COLO668 (cell line): ENCODE measurements at regions not wholly inside any gene's neighbourhood (a gene's known extent, or its start where the extent isn't known, plus 50 kb on each side); places are given as distances from the start of the nearest gene placed in this dataset.

Source experiments
- DNase-seq: peaks from one replicate; lab custom pipeline; 2025; ENCODE audit not compliant: unreplicated experiment; lab: John Stamatoyannopoulos, UW

DNA sequence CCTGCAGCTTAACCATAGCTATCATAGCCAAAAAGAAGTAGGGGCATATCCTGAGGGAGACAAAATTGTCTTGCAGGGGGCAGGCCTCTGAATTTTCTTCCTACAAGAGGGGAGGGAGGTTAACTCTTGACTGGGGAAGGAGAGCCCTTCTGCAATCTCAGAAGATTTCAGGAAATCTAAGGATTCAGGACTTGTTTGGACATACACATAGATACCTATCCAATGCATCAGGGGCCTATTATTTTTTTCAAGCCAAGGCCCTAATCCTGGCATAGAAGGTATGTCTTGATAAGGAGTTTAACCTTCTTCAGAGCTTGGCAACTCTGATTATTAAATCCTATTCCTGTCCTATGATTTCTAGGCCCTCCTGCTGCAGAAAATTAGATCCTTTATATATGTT is 375.1 kb upstream of the ACTBL2 start:
- no peak for DNase-seq

DNA sequence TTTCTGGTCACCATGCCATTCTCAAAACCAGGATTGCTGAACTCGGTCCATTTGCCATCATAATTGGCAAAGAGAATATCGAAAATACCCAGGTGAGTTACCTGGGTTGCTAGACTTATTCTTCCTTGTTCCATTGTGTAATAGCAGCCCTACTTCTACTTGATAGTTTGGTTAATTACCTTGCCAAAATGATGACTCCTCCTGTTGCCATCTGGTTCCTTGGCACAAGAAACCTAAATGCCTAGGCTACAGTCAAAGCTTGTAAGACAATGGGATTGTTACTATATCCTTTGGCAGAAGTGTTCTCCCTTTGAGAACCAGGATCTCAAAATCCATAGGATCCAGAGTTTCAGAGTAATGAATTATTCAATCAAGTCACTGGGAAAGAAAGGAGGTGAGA is 373.2 kb upstream of the ACTBL2 start:
- DNase-seq = no peak

DNA sequence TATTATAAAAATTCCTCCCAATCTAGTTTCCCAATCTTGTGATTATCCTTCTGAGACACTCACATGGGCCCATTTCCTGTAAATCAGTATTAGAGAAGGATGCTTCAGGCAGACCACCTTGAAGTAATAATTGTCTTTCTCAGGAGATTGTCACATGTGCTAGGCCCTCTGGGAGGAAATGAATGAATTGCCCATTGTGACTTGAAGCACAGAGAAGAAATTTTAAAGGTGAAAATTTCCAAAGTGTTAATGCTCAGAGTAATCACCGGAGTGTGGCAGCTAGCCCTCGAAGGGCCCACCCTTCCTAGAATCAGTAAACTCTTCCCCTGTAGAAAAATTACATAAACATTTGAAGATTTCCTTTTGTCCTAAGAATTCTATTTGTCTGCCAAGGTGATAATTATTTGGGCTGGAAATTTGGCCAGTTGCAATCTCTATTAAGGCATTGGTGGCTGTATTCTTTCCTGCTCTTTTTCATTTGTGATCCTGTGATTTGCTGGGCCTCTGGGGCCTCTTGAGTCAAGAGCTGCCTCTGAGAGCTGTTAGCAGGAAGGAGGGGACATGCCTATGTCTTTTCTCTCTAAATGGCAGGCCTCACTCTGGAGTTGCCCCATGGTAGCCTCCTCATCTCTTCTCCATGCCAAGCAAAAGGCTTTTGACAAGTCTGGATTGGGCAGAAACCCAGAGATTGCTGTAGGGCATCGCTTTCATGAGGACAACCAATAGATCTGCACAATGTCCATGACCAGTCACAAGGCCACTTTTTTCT is 371.5 kb upstream of the ACTBL2 start:
- DNase-seq = no peak

GRCh38 chr5:57850109-57850508 is 367.5 kb upstream of the ACTBL2 start:
- no peak for DNase-seq

GRCh38 chr5:57845025-57845424 is 362.4 kb upstream of the ACTBL2 start:
- no peak for DNase-seq

DNA sequence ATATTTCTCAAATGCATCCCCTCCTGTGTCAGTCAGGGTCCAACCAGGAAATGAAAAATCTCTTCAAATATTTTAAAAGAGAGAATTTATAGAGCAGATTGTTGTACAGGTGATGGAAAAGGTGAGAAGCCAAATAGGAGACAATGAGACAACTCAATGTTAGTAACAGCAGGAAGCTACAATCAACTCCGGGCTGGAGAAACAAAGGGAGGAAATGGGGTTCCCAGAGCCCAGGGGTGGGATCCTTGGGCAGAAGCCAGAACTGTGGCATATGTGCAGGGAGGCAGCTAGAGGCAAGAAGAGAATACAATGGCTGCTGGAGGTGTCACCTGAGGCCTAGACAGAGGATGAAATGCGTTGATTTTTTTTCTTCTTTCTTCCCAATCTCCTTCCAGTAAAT is 361.8 kb upstream of the ACTBL2 start:
- DNase-seq = no peak

GRCh38 chr5:57843059-57843367 is 360.4 kb upstream of the ACTBL2 start:
- DNase-seq = no peak

DNA sequence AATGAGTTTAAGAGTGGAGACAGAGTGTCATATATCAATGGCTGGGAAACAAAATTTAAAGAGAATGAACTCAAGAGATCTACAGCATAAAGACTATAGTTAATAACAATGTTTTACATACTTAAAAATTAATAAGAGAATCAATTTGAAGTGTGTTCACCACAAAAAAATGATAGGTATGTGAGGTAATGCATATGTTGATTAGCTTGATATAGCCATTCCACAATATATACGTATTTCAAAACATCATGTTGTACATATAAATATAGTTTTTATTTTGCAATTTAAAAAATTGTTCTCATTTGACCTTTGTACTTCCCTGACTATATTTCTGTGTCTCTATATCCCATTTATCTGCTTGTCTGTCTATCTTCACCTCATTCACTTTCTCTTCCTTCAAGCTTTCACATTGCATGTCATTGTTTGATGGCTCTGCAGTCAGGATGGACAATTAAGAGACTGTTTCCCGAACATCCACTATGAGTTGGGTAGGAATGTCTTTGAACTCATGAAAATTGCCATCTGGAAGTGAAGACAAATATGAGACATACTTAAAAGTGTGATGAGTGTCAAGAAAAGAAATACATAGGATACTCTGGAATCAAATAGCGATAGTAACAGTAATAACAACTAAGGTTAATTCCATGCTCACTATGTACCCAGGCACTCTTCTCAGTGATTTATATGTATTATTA is 359.9 kb upstream of the ACTBL2 start:
- no peak for DNase-seq

DNA sequence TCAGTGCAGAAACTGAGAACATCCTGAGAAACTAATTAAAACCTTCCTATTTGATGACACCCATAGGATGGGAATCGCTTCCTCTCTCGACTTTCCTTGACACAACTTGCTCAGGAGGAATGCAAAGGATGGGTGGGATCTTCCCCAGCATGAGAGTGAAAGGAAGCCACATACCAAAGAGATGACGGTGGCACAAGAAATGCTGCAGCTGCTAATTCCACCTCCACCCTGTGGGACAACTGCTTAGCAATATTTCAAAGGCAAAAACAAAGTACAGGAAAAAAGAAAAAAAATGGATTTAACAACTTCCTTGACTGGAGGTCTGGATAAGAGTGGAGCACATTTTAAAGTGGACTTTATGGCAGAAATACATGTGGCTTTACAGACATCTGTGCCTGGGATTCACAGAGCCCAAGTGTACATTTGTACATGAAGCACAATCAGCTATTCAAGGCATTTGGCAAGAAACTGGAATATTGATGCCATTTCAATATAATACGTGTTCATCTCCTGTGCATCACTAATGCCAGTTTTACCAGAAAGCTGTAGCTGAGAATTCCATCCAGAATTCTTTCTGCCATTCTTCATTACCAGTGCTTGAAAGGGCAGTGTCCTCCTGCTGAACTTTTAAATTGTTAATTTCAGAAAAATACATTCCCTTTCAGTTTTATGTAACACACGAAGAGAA is 359.2 kb upstream of the ACTBL2 start:
- DNase-seq = no peak

GRCh38 chr5:57839437-57840079 is 356.9 kb upstream of the ACTBL2 start:
- no peak for DNase-seq

DNA sequence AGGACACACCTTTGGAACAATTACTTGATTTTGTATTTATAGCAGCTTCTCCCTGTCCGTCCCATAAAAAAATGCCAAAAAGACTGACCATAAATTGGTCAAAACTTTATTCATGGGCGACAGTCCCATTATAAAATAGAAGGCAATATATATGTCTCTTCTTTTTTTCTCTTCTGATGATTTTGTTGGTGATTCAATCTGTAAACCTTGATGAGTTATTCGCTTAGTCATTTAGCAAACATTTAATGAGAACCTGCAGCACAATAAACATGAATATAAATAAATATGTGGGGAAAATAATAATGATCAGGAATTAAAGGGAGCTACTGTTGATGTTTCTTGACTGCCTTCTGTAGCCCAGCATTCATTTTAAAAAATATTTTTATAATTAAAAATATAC is 356.4 kb upstream of the ACTBL2 start:
- no peak for DNase-seq

- no peak for DNase-seq
These were observed 354.3 kb upstream of the ACTBL2 start for GRCh38 chr5:57836921-57837320.

DNA sequence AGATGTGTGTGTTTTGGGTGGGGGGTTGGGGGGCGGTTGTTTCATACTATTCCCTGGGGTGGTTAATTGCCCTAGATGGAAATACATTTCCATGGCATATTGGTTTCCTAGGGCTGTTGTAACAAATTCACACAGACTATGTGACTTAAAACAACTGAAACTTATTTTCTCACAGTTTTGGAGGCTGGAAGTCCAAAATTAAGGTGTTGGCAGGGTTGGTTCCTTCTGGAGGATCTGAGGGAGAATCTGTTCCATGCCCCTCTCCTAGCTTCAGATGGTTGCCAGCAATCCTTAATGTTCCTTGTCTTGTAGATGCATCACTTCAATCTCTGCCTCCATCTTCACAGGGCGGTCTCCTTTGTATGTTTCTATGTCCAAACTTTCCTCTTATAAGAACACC is 353.7 kb upstream of the ACTBL2 start:
- no peak for DNase-seq

GRCh38 chr5:57834829-57835608 is 352.4 kb upstream of the ACTBL2 start:
- no peak for DNase-seq

DNA sequence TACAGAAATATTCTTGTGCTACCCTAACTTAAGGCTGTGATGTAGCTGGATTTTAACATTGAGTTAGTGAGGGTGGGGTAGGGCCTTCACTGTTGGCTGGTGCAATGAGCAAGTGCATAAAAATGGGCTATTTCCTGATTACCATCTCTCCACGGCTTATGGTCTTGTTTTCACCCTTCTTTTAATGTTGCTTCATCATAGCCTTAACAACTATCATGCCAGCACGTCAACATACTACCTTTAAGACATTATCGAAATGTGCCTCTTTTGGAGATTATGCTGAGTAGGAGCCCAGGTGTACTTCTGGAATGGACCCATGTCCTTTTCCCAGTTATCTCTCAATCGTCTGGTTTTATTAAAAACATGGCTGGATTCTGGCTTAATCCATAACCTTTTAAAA is 350.9 kb upstream of the ACTBL2 start:
- DNase-seq = no peak

- DNase-seq = no peak
These were observed 350.3 kb upstream of the ACTBL2 start for GRCh38 chr5:57832875-57833274.

DNA sequence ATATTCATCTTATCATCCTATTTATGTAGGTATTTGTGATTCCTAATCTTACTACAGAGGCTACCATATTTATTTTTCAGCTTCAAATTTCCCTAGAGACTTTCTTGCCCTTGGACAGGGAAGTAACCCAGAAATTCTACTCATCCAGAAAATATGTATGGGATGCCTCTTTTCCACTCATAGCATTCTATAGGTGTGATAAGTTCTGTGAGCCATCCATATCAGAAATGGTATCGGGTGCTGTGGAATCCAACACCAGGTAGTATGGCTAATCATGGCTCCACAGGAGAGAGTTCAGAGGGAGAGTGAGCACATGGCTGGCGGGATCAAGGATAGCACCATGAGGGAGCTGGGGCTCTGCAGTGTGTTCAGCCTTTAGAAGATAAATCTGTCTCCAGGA is 349.3 kb upstream of the ACTBL2 start:
- no peak for DNase-seq

DNA sequence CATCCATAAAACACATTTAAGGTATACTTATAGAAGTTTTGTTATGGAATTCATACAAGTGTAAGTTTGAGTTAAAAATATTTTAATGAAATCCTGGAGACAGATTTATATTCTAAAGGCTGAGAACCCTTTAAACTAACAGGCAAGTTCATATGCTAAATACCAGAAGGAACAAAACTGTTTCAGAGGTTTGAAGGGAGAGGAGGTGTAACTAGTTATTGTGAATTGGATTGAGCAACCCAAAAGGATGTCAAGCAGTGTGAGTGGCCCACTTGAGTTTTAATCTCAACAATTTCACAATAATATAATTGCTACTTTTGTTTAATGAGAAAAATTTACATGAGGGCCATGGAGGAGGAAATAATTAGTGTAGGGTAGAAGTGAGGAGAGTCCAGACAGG is 348.5 kb upstream of the ACTBL2 start:
- no peak for DNase-seq

- no peak for DNase-seq
These were observed 345.6 kb upstream of the ACTBL2 start for GRCh38 chr5:57828221-57828620.

GRCh38 chr5:57825031-57825686 is 342.5 kb upstream of the ACTBL2 start:
- DNase-seq = no peak

GRCh38 chr5:57824623-57825022 is 342.0 kb upstream of the ACTBL2 start:
- no peak for DNase-seq
